ENCODE measurements at regions not wholly inside any gene's neighbourhood (a gene's known extent, or its start where the extent isn't known, plus 50 kb on each side); places are given as distances from the start of the nearest gene placed in this dataset.
"Not testable (repeated sequence)": the region's sequence is repeated elsewhere in the genome, so short reads cannot be mapped to it uniquely, and the experiment has no call there.

DNA sequence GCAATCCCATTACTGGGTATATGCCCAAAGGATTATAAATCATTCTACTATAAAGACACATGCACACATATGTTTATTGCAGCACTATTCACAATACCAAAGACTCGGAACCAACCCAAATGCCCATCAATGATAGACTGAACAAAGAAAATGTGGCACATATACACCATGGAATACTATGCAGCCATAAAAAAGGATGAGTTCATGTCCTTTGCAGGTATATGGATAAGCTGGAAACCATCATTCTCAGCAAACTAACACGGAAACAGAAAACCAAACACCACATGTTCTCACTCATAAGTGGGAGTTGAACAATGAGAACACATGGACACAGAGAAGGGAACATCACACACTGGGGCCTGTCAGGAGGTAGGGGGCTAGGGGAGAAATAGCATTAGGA is 235.7 kb downstream of the PTN start:
- not testable (repeated sequence) for DNase-seq

DNA sequence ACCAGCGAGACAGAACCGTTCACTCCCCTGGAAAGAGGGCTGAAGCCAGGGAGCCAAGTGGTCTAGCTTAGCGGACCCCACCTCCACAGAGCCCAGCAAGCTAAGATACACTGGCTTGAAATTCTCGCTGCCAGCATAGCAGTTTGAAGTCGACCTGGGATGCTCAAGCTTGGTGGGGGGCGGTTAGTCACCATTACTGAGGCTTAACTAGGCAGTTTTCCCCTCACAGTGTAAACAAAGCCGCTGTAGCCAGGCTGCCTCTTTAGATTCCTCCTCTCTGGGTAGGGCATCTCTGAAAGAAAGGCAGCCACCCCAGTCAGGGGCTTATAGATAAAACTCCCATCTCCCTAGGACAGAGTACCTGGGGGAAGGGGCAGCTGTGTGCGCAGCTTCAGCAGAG is 235.1 kb downstream of the CHRM2 start:
- DNase-seq: not testable (repeated sequence)

DNA sequence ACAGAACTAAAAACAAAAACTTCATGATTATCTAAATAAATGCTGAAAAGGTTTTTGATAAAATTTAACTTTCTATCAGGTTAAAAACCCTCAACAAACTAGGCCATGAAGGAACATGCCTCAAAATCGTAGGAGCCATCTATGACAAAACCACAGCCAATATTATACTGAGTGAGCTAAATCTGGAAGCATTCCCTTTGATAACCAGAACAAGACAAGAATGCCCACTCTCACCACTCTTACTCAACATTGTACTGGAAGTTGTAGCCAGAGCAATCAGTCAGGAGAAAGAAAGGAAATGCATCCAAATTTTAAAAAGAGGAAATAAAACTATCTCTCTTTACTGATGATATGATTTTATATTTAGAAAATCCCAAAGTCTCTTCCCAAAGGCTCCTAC is 228.7 kb downstream of the CHRM2 start:
- DNase-seq: no peak

DNA sequence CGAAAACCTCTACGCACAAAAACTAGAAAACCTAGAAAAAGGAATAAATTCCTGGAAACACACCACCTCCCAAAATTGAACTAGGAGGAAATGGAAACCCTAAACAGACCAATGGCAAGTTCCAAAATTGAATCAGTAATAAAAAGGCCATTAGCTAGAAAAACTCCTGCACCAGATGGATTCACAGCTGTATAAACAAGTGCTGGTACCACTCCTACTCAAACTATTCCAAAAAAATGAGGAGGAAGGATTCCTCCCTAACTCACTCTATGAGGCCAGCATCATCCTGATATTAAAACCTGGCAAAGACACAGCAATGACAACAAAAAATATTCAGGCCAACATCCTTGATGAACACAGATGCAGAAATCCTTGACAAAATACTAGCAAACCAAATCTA is 228.2 kb downstream of the CHRM2 start:
- DNase-seq: no peak

DNA sequence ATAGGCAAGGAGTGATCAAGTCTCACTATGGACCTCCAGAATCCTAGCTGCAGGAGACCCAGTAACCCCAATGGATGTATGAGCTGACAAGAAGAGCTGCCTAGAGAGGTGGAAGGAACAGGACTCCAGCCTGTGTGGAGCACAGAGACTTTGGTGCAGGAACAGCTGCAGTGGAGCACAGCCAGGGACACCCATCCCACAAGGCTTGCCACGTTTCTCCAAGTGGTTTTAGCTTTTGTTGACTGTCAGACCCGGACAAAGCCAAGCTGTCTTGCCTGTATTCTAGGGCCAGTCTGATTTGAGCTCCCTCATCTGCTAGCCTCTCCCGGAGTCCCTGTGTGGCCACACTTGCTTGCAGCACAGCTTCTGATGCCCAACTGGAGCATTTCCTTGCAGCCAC is 224.7 kb downstream of the CHRM2 start:
- DNase-seq: no peak

DNA sequence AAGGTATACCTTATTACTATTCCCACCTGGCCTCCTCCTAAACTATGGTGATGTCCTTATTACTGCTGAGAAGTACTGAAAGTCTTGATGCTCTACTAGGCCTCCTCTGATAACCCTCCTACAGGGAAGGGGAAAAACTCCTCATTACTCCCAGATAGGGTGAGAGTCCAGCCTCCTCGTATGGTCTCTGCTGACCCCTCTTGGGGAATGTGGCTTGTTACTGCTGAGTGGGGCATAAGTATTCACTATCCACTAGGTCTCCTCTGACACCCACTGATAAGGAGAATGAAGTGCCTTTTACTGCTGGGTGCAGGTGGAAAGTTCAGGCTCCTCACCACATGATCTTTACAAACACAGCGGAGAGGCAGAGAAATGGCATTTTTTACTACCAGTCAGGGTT is 222.9 kb downstream of the CHRM2 start:
- DNase-seq: no peak

DNA sequence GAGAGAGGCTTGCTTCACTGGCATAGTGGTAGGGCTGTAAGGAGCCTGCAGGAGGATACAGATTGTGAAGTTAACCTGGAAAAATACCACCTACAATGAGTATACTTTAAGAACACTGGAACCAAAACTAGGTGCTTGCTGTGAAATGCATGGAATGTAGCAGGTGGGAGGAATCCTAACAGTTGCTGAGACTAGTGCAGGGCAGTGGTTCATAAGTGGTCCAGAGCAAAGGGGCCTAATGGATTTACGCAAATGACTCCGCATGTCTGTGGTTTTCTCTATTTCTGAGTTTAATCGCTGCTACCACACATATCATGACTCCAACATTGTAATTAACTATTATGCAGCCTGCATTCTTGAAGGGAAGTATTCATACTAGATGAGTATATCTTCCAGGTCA is 218.4 kb downstream of the CHRM2 start:
- no peak for DNase-seq

DNA sequence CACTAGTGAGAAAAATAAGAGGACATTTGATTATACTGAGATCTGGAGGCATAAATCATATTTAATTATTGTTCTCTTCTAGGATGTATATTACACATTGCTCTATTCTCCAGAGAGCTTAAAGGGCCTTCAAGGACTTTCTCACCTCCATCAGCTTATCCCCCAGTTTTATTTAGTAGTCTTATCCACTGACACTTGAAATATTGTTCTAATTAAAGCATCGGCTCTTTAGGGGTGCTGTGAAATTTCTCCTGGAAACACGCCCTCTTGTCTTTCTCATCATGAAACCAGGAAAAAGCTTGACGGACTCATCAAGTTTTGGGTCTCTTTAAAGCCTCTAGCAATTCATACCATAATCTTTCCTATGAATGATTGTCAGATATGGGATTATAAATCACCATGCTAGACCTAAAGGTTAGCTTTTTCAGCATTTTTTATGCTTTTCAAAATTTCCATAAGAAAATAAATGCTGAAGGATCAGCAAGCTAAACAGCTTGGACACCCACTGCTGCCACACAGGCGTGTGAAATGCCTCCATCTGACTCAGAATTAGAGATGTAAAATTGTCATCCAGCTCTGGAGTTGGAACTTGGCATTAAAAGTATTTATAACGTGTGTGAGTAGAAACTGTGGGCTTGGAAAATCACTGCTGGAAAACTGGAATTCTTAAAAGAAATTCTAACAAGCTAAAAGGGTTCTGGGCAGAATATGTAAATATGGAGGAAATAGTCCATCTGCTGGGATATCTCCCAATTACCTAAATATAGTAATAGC is 216.3 kb downstream of the CHRM2 start:
- DNase-seq: no peak

DNA sequence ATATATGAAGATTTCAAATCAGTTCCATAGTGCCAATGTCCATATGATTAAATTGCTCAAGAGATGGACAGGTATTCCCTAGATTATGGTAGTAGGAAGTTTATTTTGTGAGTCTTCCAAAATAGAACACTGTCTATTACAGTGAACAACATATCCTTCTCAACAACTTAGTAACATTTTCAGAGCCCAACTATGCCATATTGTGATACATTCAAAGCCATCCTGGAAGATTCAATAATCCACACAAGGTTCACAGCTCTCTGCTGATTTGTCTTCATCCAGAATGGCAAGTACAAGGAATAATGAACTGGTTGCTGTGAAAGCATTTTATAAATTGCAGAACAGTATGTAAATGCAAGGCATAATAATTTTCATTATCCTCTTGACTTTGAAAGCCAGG is 213.9 kb downstream of the CHRM2 start:
- DNase-seq: no peak

DNA sequence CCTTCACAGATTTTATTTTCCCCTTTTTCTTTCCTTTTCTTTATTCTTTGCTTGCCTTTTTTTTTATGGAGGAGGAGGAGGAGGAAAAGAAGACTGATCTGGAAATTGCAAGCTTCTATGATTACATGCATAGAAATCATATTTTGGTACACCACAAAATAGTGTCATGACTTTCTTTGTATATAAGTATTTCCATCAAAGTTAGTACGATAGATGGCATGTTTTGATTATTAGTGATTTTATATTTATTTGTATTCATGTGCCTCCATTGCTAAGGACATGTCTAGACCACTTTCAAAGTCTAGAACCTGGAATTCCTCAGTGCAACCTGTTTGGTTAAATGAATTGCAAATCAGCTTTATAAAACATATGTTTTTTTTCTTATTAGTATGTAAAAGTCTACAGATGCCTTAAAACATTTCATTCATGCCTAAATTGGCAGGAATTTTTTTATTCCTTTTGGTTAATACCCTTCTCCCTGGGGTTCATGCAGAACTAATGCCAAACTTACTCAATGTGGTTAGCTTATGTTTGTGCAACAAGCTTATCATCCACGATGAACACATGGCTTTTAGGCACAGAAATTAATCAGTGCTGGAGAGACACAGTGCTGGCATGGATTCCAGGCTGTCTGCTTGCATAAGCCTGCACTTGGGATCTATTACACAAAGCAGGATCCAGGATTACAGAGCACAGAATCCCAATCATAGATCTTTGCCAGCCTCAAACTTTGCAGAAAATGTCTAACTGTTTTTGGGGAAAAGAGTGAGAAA is 213.1 kb downstream of the CHRM2 start:
- peak in 1 of 2 experiments; percentile 12 for DNase-seq

DNA sequence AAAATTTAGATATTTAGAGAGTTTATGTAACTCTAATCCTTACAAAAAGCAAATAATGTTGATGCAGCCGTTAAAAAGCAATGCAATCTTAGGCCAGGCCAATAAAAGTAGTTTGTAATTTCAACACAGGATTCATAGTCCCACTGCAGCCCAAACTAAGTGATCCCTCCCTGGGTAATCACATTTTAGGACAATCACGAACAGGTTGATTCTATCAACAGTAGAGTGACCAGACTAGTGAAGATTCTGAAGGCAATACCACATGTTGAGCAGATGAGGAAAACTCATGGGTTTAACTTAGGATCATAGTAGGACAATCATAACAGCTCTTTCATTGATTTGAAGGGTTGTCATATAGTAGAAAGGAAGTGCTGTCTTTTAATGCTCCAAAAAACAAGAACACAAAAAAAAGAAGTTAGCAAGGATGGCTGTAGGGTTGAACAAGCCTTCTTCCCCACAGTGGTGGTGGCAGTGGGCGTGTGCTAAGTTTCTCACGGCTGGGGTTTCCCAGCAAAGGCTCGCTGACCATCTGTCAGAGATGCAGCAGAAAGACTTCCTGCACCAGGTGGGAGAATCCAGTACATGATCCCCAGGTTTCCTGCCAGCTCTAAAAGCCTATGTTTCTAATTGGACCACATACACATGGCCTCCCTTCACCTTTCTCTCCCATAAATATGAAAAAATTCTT is 212.2 kb downstream of the CHRM2 start:
- no peak for DNase-seq

DNA sequence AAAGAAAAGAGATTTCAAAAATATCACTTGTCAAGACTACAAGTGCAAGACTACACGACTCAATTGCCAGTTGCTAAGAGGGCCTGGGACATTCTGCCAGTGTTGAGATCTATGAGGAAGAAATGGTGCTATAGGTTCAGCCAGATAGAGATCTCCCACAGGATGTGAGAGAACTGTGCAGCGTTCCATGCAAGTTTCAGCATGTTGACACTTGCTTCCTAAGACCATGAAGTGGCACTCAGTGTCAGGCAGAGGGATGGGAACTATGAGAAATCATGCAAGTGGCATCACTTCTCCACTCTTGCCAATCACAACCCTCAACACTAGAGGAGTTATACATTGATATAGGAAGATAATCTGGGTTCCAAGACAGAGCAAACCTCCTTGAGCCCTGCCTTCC is 210.3 kb downstream of the CHRM2 start:
- no peak for DNase-seq

DNA sequence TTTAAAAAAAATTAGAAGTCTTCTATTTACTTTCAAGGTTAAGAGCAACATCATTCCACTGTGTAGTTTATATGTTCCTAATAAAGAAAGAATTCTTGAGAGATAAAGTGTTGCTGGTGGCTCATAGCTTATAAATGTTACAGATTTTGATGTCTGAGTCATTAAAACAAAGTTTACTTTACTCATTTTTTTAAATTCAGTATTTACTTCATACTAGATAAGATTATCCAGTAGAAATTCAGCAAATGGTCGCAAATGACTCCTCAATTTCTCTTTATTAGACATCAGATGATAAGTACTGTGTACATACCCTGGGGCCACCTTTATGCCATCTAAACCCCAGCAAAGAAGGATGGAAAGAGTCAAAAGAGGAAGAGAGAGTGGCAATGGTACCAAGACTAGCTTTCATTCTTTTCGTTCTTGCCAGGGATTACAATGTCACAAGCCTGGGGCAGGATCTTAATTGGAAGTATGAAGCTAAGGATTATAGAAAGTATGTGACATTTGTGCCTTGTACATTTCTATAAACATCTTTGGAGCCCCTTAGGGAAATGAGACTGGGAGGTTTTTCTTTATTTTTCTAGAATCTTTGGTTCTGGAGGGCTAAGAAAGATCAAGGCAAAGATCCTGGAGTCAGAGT is 206.1 kb downstream of the CHRM2 start:
- no peak for DNase-seq

DNA sequence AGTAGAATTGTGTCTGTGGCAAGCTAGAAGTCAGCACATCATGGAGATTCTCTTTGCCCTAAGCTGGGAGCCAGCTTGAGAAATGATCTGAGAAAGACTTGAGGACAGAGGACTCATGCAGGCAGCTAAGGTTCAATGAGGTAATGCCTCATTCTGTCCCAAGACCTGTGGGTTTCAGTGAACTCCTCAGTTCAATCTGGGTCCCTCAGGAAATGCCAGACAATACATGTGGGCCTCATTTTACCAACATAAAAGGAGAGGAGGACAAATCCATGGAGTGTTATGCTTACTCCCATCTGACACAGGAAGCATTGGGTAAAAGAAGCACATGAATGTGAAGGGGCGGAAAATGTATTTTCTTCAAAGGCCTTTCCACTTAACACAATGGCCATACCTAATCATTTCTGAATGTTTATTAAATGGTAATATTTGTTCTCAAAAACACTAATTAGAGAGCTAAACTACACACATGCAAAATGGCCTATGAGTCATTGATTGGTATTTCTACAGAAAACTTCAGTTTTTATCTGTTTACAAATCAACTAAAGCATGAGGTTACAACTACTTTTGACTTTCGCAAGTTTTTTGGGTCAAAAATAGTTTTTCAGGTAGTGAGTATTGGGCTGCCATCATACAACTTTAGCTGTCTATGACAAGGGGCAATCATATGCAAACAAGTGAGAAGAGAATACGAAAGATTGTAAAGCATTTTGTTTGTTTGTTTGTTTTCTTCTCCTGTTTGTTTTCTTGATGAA is 205.3 kb downstream of the CHRM2 start:
- no peak for DNase-seq

Data from NCI-H446 (cell line).